ENCODE measurements at regions not wholly inside any gene's neighbourhood (a gene's known extent, or its start where the extent isn't known, plus 50 kb on each side); places are given as distances from the start of the nearest gene placed in this dataset.

DNA sequence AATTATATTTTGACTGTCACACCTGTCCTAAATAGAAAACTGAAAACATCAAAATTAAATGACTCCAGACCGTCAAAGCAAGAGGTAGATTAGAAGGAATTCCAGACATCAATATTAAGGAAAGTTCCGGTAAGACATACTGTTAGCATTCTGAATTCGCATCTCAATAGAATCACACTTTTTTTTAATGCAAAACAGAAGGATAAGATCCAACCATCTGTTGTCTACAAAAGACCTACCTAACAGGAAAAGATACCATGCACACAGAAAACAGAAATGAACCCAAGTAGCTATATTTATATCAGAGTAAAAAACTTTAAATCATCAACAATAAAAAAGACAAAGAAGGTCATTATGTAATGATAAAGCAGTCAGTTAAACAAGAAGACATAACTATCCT, 145.0 kb downstream of the TMX3 start:
- TF ChIP-seq TCF12 (IDR thresholded peaks at IDR 0.05; ENCODE audit: low read depth, low read length) = no peak
- TF ChIP-seq, protein P1, sequence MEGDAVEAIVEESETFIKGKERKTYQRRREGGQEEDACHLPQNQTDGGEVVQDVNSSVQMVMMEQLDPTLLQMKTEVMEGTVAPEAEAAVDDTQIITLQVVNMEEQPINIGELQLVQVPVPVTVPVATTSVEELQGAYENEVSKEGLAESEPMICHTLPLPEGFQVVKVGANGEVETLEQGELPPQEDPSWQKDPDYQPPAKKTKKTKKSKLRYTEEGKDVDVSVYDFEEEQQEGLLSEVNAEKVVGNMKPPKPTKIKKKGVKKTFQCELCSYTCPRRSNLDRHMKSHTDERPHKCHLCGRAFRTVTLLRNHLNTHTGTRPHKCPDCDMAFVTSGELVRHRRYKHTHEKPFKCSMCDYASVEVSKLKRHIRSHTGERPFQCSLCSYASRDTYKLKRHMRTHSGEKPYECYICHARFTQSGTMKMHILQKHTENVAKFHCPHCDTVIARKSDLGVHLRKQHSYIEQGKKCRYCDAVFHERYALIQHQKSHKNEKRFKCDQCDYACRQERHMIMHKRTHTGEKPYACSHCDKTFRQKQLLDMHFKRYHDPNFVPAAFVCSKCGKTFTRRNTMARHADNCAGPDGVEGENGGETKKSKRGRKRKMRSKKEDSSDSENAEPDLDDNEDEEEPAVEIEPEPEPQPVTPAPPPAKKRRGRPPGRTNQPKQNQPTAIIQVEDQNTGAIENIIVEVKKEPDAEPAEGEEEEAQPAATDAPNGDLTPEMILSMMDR (IDR thresholded peaks at IDR 0.05; ENCODE audit: control extremely low read depth in 1 of 3, insufficient read depth in 1 of 3, low read depth in 1 of 3, low read length in 3 of 3) = no peak
- TF ChIP-seq CEBPB (IDR thresholded peaks at IDR 0.05; ENCODE audit: low read depth, low read length) = no peak
- TF ChIP-seq EZH2 (IDR thresholded peaks at IDR 0.05; ENCODE audit: low read depth, low read length, severe bottlenecking) = no peak
- TF ChIP-seq ZNF274 (IDR thresholded peaks at IDR 0.05; ENCODE audit: borderline replicate concordance, extremely low read depth, low read length) = no peak
- TF ChIP-seq TAF1 (IDR thresholded peaks at IDR 0.05; ENCODE audit: low read depth, low read length) = no peak
- no peak for TF ChIP-seq EP300 (IDR thresholded peaks at IDR 0.05; ENCODE audit: borderline replicate concordance in 1 of 2, low read depth in 2 of 2, low read length in 2 of 2)
- TF ChIP-seq RXRA (IDR thresholded peaks at IDR 0.05; ENCODE audit: insufficient read depth, low read depth, low read length) = no peak
- no peak for TF ChIP-seq TEAD4 (IDR thresholded peaks at IDR 0.05; ENCODE audit: low read depth, low read length)
- TF ChIP-seq NRF1 (IDR thresholded peaks at IDR 0.05; ENCODE audit: low read depth, low read length) = no peak
- TF ChIP-seq POLR2A (IDR thresholded peaks at IDR 0.05; ENCODE audit: control extremely low read depth in 1 of 2, low read depth in 2 of 2, low read length in 2 of 2) = no peak
- TF ChIP-seq EGR1 (IDR thresholded peaks at IDR 0.05; ENCODE audit: borderline replicate concordance, low read depth, low read length) = no peak
